Lower leg skin (tissue), 4 donors: ENCODE measurements at regions not wholly inside any gene's neighbourhood (a gene's known extent, or its start where the extent isn't known, plus 50 kb on each side); places are given as distances from the start of the nearest gene placed in this dataset.

Experiments used
- DNase-seq, 2 donors: peaks; one replicate each; pipeline ENCODE4 v3.0.0-alpha.2; 2019; ENCODE audit warnings: low spot score in 2 of 2
- H3K4me3 ChIP-seq: fragments of 200-600 bp; sonication (generic); 2 replicates; pipeline ENCODE4 v1.5.1; 2017; ENCODE audit warnings: mild to moderate bottlenecking, low read depth; ENCODE audit not compliant: poor library complexity, severe bottlenecking
- POLR2A ChIP-seq, 2 donors: fragments of 450-650 bp; IDR thresholded peaks; one replicate each; pipeline ENCODE4 v1.6.1; 2016 to 2017; ENCODE audit warnings: antibody characterized with exemption in 2 of 2, mild to moderate bottlenecking in 1 of 2, moderate library complexity in 1 of 2
- WGBS, 2 donors: methylation state at CpG; one replicate each; pipeline ENCODE4 v1.1.5; 2018; 5-methylcytosine and 5-hydroxymethylcytosine counted together
- intact Hi-C: fragments of 100-400 bp; cut with DNase I; formaldehyde crosslinking; loops from one replicate; pipeline ENCODE4 v1.15.0; 2023; ENCODE audit warnings: low total_unique reads
- TF ChIP-seq, protein P1 (sequence below), 3 donors: fragments of 450-650 bp; IDR thresholded peaks; one replicate each; pipeline ENCODE4 v1.5.1; 2016; ENCODE audit warnings: antibody characterized with exemption in 3 of 3, mild to moderate bottlenecking in 3 of 3, moderate library complexity in 2 of 3

DNA sequence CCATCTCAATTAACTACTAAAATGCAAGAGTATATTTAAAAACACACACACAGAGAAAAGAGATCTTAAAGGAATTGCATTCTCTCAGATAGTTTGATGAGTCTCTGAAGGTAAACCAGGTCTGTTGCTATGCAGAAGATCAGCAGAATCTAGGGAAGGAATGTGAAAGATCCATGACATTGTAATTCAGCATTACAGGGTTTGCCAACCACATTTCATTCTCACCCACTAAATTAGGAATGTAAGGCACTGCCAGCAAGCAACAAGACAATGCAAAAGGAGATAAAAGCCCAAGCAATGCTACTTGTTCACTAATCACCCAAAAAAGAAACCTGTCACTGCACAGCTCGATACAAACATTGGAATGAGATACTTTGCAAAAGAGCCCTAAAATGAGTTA lies 106.3 kb downstream of the LRIG3 start:
- intact Hi-C loops, result no loop called here
- H3K4me3 ChIP-seq, result no peak overlapping the region
- TF ChIP-seq, protein P1, sequence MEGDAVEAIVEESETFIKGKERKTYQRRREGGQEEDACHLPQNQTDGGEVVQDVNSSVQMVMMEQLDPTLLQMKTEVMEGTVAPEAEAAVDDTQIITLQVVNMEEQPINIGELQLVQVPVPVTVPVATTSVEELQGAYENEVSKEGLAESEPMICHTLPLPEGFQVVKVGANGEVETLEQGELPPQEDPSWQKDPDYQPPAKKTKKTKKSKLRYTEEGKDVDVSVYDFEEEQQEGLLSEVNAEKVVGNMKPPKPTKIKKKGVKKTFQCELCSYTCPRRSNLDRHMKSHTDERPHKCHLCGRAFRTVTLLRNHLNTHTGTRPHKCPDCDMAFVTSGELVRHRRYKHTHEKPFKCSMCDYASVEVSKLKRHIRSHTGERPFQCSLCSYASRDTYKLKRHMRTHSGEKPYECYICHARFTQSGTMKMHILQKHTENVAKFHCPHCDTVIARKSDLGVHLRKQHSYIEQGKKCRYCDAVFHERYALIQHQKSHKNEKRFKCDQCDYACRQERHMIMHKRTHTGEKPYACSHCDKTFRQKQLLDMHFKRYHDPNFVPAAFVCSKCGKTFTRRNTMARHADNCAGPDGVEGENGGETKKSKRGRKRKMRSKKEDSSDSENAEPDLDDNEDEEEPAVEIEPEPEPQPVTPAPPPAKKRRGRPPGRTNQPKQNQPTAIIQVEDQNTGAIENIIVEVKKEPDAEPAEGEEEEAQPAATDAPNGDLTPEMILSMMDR (IDR thresholded peaks at IDR 0.05), result no peak
- no peak for TF ChIP-seq POLR2A (IDR thresholded peaks at IDR 0.05)
- 36 to 54% methylated on average over 1 of the region's 1 CpG for WGBS, 2 donors
- DNase-seq, result no peak

DNA sequence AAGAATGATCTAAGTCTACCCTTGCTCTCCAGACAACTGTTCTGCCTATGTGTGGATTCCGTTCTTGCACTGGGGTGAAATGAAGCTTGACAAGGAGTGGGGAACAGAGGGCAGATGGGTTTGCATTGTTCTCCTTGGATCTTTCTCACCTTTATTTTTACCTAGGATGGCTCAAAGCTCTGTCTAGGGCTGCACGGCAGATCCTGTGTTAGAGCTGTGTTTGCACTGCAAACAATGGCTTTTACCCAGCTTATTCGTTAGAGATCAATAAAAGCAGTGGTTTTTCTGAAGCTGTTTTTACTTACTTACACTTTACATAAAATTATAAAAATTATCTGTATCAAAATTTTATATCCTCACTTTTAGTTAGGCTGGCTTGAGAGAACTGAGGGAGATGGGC lies 105.1 kb downstream of the LRIG3 start:
- WGBS, 2 donors, result 84 to 91% methylated on average over 3 of the region's 3 CpGs
- TF ChIP-seq, protein P1 (IDR thresholded peaks at IDR 0.05), result no peak
- TF ChIP-seq POLR2A (IDR thresholded peaks at IDR 0.05), result no peak
- no peak for DNase-seq
- H3K4me3 ChIP-seq, result no peak overlapping the region
- intact Hi-C loops, result no loop called here

DNA sequence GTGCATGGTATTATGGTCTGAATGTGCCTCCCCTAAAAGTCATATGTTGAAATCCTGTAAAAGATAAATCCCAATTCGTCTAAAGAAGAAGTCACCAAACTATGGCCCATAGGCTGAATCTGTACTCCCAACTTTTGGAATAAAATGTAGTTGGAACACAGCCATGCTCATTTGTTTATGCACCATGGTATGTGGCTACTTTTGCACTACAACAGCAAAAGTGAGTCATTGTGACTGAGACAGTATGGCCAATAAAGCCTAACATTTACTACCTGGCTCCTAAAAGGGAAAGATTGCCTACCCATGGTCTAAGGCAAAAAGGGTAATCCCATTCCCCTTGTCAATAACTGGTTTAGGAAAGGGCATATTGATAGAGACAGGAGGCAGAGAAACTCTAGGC lies 101.8 kb downstream of the LRIG3 start:
- intact Hi-C loops, result no loop called here
- WGBS, 2 donors, result 87 to 90% methylated on average over 1 of the region's 1 CpG
- H3K4me3 ChIP-seq, result no peak overlapping the region
- TF ChIP-seq, protein P1 (IDR thresholded peaks at IDR 0.05), result no peak
- TF ChIP-seq POLR2A (IDR thresholded peaks at IDR 0.05), result no peak
- no peak for DNase-seq

DNA sequence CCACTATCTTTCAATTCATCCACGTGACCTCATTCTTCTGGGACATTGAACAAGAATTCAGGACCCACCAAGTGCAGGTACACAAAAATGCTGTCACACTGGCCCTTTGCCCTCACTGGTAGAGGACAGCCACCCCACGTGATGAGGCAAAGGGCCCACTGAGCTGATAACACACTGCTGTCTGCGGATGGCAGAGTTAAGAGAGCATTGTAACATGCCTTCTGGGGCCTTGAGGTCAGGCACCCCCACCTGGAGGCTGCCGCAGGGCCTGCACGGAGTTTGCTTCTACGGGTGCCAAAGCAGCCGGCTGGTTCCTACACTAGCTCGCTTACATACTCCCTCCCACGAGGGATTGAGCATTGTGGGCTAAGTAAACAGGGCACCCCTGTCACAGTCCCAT lies 101.0 kb downstream of the LRIG3 start:
- DNase-seq, result no peak
- WGBS, 2 donors, result 92 to 95% methylated on average over 9 of the region's 9 CpGs
- no peak overlapping the region for H3K4me3 ChIP-seq
- TF ChIP-seq, protein P1 (IDR thresholded peaks at IDR 0.05), result no peak
- TF ChIP-seq POLR2A (IDR thresholded peaks at IDR 0.05), result no peak
- intact Hi-C loops, result no loop called here

DNA sequence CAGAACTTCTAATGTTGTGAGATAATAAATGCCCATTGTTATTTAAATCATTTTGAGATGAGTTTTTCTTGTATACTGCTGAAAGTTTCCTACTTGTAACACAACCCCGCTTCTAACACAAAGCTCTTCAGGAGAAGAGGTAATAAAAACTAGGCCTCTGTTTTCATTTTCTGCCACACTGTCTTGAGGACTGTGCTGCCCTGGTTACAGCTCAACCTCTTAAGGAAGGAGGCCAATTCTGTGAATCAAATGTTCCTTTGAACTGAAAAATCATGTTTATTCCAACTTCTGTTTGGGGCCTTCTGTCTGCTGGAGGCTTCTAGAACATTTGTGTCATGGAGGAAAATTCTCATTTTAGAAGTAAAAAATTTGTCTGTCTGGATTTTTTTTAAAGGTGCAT lies 100.3 kb downstream of the LRIG3 start:
- H3K4me3 ChIP-seq, result no peak overlapping the region
- DNase-seq, result no peak
- 65 to 67% methylated on average over 1 of the region's 1 CpG for WGBS, 2 donors
- intact Hi-C loops, result no loop called here
- TF ChIP-seq, protein P1 (IDR thresholded peaks at IDR 0.05), result no peak
- TF ChIP-seq POLR2A (IDR thresholded peaks at IDR 0.05), result no peak
